GM21390 (cell line): ENCODE measurements at regions not wholly inside any gene's neighbourhood (a gene's known extent, or its start where the extent isn't known, plus 50 kb on each side); places are given as distances from the start of the nearest gene placed in this dataset.
"Not testable (repeated sequence)": the region's sequence is repeated elsewhere in the genome, so short reads cannot be mapped to it uniquely, and the experiment has no call there.

Experiments
- ATAC-seq: cut with Tn5 transposase; IDR thresholded peaks from one replicate; pipeline ENCODE4 v1.9.1; 2021; ENCODE audit not compliant: unreplicated experiment

- no peak for ATAC-seq
These were observed 128.5 kb downstream of the KCNE4 start for GRCh38 chr2:223180463-223180862.

GRCh38 chr2:223181561-223181960 lies 129.6 kb downstream of the KCNE4 start:
- ATAC-seq, result no peak

- no peak for ATAC-seq
These were observed 130.4 kb downstream of the KCNE4 start for GRCh38 chr2:223182356-223182755.

GRCh38 chr2:223185638-223186037 lies 133.6 kb downstream of the KCNE4 start:
- no peak for ATAC-seq

- ATAC-seq, result no peak
These were observed 135.3 kb downstream of the KCNE4 start for GRCh38 chr2:223187256-223187655.

GRCh38 chr2:223190561-223191206 lies 138.7 kb downstream of the KCNE4 start:
- not testable (repeated sequence) for ATAC-seq

GRCh38 chr2:223196331-223196730 lies 144.3 kb downstream of the KCNE4 start:
- no peak for ATAC-seq

- ATAC-seq, result no peak
These were observed 145.1 kb downstream of the KCNE4 start for GRCh38 chr2:223197046-223197445.

GRCh38 chr2:223199531-223200515 lies 147.8 kb downstream of the KCNE4 start:
- ATAC-seq, result no peak

- ATAC-seq, result no peak
These were observed 152.3 kb downstream of the KCNE4 start for GRCh38 chr2:223203971-223204929.

GRCh38 chr2:223210489-223210888 lies 158.5 kb downstream of the KCNE4 start:
- no peak for ATAC-seq

GRCh38 chr2:223214394-223215253 lies 162.6 kb downstream of the KCNE4 start:
- ATAC-seq, result no peak

GRCh38 chr2:223215254-223215516 lies 163.2 kb downstream of the KCNE4 start:
- ATAC-seq, result no peak

GRCh38 chr2:223217373-223217772 lies 165.4 kb downstream of the KCNE4 start:
- no peak for ATAC-seq

GRCh38 chr2:223218587-223219178 lies 166.7 kb downstream of the KCNE4 start:
- no peak for ATAC-seq

- ATAC-seq, result no peak
These were observed 168.1 kb downstream of the KCNE4 start for GRCh38 chr2:223219872-223220657.

- ATAC-seq, result no peak
These were observed 168.6 kb downstream of the KCNE4 start for GRCh38 chr2:223220658-223220925.

- no peak for ATAC-seq
These were observed 169.3 kb downstream of the KCNE4 start for GRCh38 chr2:223221139-223221835.

GRCh38 chr2:223222397-223222796 lies 170.4 kb downstream of the KCNE4 start:
- no peak for ATAC-seq
